ENCODE measurements at regions not wholly inside any gene's neighbourhood (a gene's known extent, or its start where the extent isn't known, plus 50 kb on each side); places are given as distances from the start of the nearest gene placed in this dataset.

- TF ChIP-seq, protein P1, sequence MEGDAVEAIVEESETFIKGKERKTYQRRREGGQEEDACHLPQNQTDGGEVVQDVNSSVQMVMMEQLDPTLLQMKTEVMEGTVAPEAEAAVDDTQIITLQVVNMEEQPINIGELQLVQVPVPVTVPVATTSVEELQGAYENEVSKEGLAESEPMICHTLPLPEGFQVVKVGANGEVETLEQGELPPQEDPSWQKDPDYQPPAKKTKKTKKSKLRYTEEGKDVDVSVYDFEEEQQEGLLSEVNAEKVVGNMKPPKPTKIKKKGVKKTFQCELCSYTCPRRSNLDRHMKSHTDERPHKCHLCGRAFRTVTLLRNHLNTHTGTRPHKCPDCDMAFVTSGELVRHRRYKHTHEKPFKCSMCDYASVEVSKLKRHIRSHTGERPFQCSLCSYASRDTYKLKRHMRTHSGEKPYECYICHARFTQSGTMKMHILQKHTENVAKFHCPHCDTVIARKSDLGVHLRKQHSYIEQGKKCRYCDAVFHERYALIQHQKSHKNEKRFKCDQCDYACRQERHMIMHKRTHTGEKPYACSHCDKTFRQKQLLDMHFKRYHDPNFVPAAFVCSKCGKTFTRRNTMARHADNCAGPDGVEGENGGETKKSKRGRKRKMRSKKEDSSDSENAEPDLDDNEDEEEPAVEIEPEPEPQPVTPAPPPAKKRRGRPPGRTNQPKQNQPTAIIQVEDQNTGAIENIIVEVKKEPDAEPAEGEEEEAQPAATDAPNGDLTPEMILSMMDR (IDR thresholded peaks at IDR 0.05): no peak
- no peak for TF ChIP-seq POLR2A (IDR thresholded peaks at IDR 0.05)
Observed at GRCh38 chr19:28652765-28653164, 560.2 kb downstream of the UQCRFS1 start.
